Gastroesophageal sphincter (tissue), 3 donors: ENCODE measurements at regions not wholly inside any gene's neighbourhood (a gene's known extent, or its start where the extent isn't known, plus 50 kb on each side); places are given as distances from the start of the nearest gene placed in this dataset.

Experiments used
- CTCF ChIP-seq, 4 experiments: fragments of 200-600 bp in 2 of 4; fragments of 450-650 bp in 2 of 4; sonication (generic) in 1 of 4; IDR thresholded peaks; one replicate each; pipeline ENCODE4 v1.5.1; 2017 to 2019; ENCODE audit warnings: antibody characterized with exemption in 4 of 4, mild to moderate bottlenecking in 2 of 4, moderate library complexity in 2 of 4
- POLR2A ChIP-seq, 2 donors: fragments of 450-650 bp; IDR thresholded peaks; one replicate each; pipeline ENCODE4 v1.6.1; 2017; ENCODE audit warnings: antibody characterized with exemption in 2 of 2, mild to moderate bottlenecking in 2 of 2, moderate library complexity in 1 of 2

- TF ChIP-seq POLR2A (IDR thresholded peaks at IDR 0.05) (no peak), CTCF (IDR thresholded peaks at IDR 0.05) (no peak)
These were observed 81.6 kb upstream of the ZNF521 start for GRCh38 chr18:25433590-25433989.
